Activated CD4-positive, alpha-beta T cell treated with anti-CD3 and anti-CD28 coated beads, Interleukin-10, Interleukin-2, amounts not matched to agents 100 ng/mL and 50 ng/mL, durations not matched to agents 16 hours and 8 hours (primary cell): ENCODE measurements at regions not wholly inside any gene's neighbourhood (a gene's known extent, or its start where the extent isn't known, plus 50 kb on each side); places are given as distances from the start of the nearest gene placed in this dataset.

Experiments used
- DNase-seq: peaks from one replicate; pipeline ENCODE4 v3.0.0-alpha.2; 2020

GRCh38 chr6:144797881-144798589 is 512.9 kb downstream of the UTRN start:
- no peak for DNase-seq

- DNase-seq: no peak
Observed at GRCh38 chr6:144804246-144804790, 519.2 kb downstream of the UTRN start.

- DNase-seq: no peak
Observed at GRCh38 chr6:144805049-144805448, 519.9 kb downstream of the UTRN start.

GRCh38 chr6:144806222-144806621 is 521.1 kb downstream of the UTRN start:
- DNase-seq: no peak

GRCh38 chr6:144809120-144809519 is 524.0 kb downstream of the UTRN start:
- no peak for DNase-seq

- DNase-seq: no peak
Observed at GRCh38 chr6:144809969-144810368, 524.8 kb downstream of the UTRN start.

- no peak for DNase-seq
Observed at GRCh38 chr6:144811140-144811539, 526.0 kb downstream of the UTRN start.

- DNase-seq: no peak
Observed at GRCh38 chr6:144816936-144817335, 531.8 kb downstream of the UTRN start.

GRCh38 chr6:144820270-144820669 is 535.1 kb downstream of the UTRN start:
- no peak for DNase-seq

- DNase-seq: no peak
Observed at GRCh38 chr6:144823131-144823530, 538.0 kb downstream of the UTRN start.

- no peak for DNase-seq
Observed at GRCh38 chr6:144824018-144824417, 538.9 kb downstream of the UTRN start.

- DNase-seq: no peak
Observed at GRCh38 chr6:144834426-144835038, 549.4 kb downstream of the UTRN start.

- no peak for DNase-seq
Observed at GRCh38 chr6:144835322-144835973, 550.3 kb downstream of the UTRN start.

- no peak for DNase-seq
Observed at GRCh38 chr6:144840619-144841018, 555.5 kb downstream of the UTRN start.

GRCh38 chr6:144843701-144844100 is 558.6 kb downstream of the UTRN start:
- no peak for DNase-seq

- no peak for DNase-seq
Observed at GRCh38 chr6:144844596-144844995, 559.5 kb downstream of the UTRN start.

GRCh38 chr6:144845186-144845585 is 560.1 kb downstream of the UTRN start:
- DNase-seq: no peak

GRCh38 chr6:144847916-144848315 is 562.8 kb downstream of the UTRN start:
- DNase-seq: no peak

GRCh38 chr6:144849920-144850319 is 564.8 kb downstream of the UTRN start:
- DNase-seq: no peak

- DNase-seq: peak; percentile 10
Observed at GRCh38 chr6:144853603-144854002, 568.5 kb downstream of the UTRN start.

GRCh38 chr6:144854654-144855053 is 569.5 kb downstream of the UTRN start:
- no peak for DNase-seq

- DNase-seq: no peak
Observed at GRCh38 chr6:144855375-144855774, 570.2 kb downstream of the UTRN start.

- DNase-seq: no peak
Observed at GRCh38 chr6:144855812-144856531, 570.8 kb downstream of the UTRN start.
